GM21717 (cell line): ENCODE measurements at regions not wholly inside any gene's neighbourhood (a gene's known extent, or its start where the extent isn't known, plus 50 kb on each side); places are given as distances from the start of the nearest gene placed in this dataset.

Experiments
- ATAC-seq: cut with Tn5 transposase; IDR thresholded peaks from one replicate; pipeline ENCODE4 v1.9.1; 2021; ENCODE audit warnings: mild to moderate bottlenecking, moderate library complexity; ENCODE audit not compliant: unreplicated experiment

DNA sequence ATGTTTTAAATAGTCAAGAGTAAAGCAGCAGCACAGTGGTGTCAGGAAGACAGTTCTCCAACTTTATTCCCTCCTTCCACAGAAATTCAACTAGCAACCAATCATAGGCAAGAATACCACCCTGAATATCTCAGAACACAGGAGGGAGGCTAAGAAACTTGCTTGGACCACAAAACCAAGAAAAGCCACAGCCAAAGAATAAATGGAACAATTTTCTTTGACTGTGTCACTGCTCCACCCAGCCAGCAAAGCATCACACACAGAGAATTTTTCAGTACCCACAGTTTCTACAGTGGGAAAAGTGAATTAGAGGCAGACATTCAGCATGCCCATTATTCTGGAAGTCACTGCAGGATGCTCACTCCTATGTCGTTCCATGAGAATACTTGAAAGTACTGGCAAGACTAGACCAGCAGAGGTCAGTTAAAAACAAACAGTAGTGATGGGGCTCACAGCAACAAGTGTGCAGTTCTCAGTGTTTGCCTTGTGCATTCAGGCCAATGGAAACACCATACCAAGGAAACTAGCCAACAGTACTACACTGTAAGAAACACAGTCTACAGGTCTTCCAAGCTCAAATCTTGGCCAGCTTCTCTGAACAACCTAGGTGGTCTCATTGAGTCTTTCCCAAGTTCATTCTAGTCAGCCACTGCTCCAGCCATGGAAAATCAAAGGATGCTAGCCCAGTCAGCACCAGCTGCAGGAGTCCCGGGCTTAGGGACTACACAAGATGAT is 56.8 kb upstream of the FOXG1 start:
- ATAC-seq: no peak
